Loucy (cell line): ENCODE measurements at regions not wholly inside any gene's neighbourhood (a gene's known extent, or its start where the extent isn't known, plus 50 kb on each side); places are given as distances from the start of the nearest gene placed in this dataset.

Source experiments
- CTCF ChIP-seq: fragments of 200-600 bp; sonication (generic); conservative IDR thresholded peaks from 2 replicates; pipeline ENCODE4 v1.5.1; 2014; ENCODE audit warnings: mild to moderate bottlenecking, antibody characterized with exemption, low read length
- EZH2phosphoT487 ChIP-seq: fragments of 200-600 bp; IDR thresholded peaks from 2 replicates; pipeline ENCODE4 v1.6.1; 2018; ENCODE audit warnings: antibody characterized with exemption, mild to moderate bottlenecking, moderate library complexity, borderline replicate concordance

DNA sequence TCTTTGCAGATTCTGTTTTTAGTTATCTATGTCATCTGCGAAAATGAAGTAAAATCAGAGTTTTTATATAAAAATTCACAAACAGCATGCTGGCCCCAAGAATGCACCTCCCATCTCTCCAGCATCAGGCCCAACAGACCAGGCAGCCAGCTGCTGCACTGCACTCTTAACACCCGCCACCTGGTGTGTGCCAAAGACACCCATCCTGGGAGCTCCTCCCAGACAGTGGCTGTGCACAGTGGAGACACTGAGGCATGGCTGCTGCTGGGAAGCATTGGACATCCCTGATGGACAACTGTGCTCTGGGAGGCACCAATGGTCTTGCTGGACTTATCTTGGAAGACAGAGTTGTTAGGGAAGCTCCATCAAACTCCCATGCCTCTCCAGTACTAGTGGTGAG, 817.2 kb downstream of the TMEM121 start:
- TF ChIP-seq CTCF = 0 out of 2 replicates have a peak, but pooled peaks have one; percentile 22
- TF ChIP-seq EZH2phosphoT487 = no peak
